ENCODE measurements at regions not wholly inside any gene's neighbourhood (a gene's known extent, or its start where the extent isn't known, plus 50 kb on each side); places are given as distances from the start of the nearest gene placed in this dataset.

- DNase-seq, result no peak
Measured at GRCh38 chr11:115081972-115082371, 403.6 kb downstream of the NXPE2 start.

GRCh38 chr11:115083144-115083806 is 404.9 kb downstream of the NXPE2 start:
- no peak for DNase-seq

GRCh38 chr11:115084231-115084630 is 405.9 kb downstream of the NXPE2 start:
- DNase-seq, result no peak

GRCh38 chr11:115085461-115086210 is 407.3 kb downstream of the NXPE2 start:
- peak; percentile 67 to 71 for DNase-seq

- DNase-seq, result no peak
Measured at GRCh38 chr11:115087791-115088190, 409.5 kb downstream of the NXPE2 start.

- no peak for DNase-seq
Measured at GRCh38 chr11:115092516-115092915, 411.7 kb downstream of the CADM1 start.

GRCh38 chr11:115097796-115098408 is 406.3 kb downstream of the CADM1 start:
- DNase-seq, result peak in 1 of 2 donors; percentile 22

GRCh38 chr11:115100706-115101105 is 403.5 kb downstream of the CADM1 start:
- no peak for DNase-seq

GRCh38 chr11:115103921-115104320 is 400.3 kb downstream of the CADM1 start:
- no peak for DNase-seq

GRCh38 chr11:115104851-115105453 is 399.3 kb downstream of the CADM1 start:
- no peak for DNase-seq

GRCh38 chr11:115111066-115111465 is 393.1 kb downstream of the CADM1 start:
- no peak for DNase-seq

- no peak for DNase-seq
Measured at GRCh38 chr11:115112754-115113153, 391.5 kb downstream of the CADM1 start.

GRCh38 chr11:115117956-115118493 is 386.2 kb downstream of the CADM1 start:
- no peak for DNase-seq

- no peak for DNase-seq
Measured at GRCh38 chr11:115119146-115119545, 385.1 kb downstream of the CADM1 start.

Measured in right lung (tissue), 2 donors.